GM23338 (cell line): ENCODE measurements at regions not wholly inside any gene's neighbourhood (a gene's known extent, or its start where the extent isn't known, plus 50 kb on each side); places are given as distances from the start of the nearest gene placed in this dataset.

Experiments used
- ATAC-seq: fragments of 200-7000 bp; cut with Tn5 transposase; 3 replicates; pipeline ENCODE4 v1.9.1; 2020
- DNase-seq: peaks from one replicate; pipeline ENCODE4 v3.0.0-alpha.2; 2015; ENCODE audit warnings: low spot score
- H2AFZ ChIP-seq: fragments of 200-600 bp; sonication (generic); 2 replicates; pipeline ENCODE4 v1.8.0; 2016; ENCODE audit warnings: antibody characterized with exemption, mild to moderate bottlenecking, moderate library complexity
- H3F3A ChIP-seq: fragments of 200-600 bp; sonication (generic); replicated peaks from 2 replicates; pipeline ENCODE4 v1.8.0; 2017; ENCODE audit warnings: antibody characterized with exemption, mixed run types, low read depth
- H3K27ac ChIP-seq: fragments of 200-600 bp; sonication (generic); 2 replicates; pipeline ENCODE4 v1.6.1; 2016; ENCODE audit warnings: low read depth
- H3K27me3 ChIP-seq: fragments of 200-600 bp; sonication (generic); 2 replicates; pipeline ENCODE4 v1.8.0; 2016; ENCODE audit warnings: mild to moderate bottlenecking, mixed run types, moderate library complexity; ENCODE audit not compliant: insufficient read depth
- H3K36me3 ChIP-seq: fragments of 200-600 bp; sonication (generic); 2 replicates; pipeline ENCODE4 v1.8.0; 2016; ENCODE audit warnings: mild to moderate bottlenecking; ENCODE audit not compliant: insufficient read depth
- H3K4me1 ChIP-seq: fragments of 200-600 bp; sonication (generic); 2 replicates; pipeline ENCODE4 v1.8.0; 2016; ENCODE audit warnings: mild to moderate bottlenecking, moderate library complexity; ENCODE audit not compliant: insufficient read depth
- H3K4me2 ChIP-seq: fragments of 200-600 bp; sonication (generic); 2 replicates; pipeline ENCODE4 v1.7.1; 2017; ENCODE audit warnings: mixed run types
- H3K4me3 ChIP-seq: fragments of 200-600 bp; sonication (generic); 2 replicates; pipeline ENCODE4 v1.6.1; 2016; ENCODE audit warnings: mixed run types
- H3K79me2 ChIP-seq: fragments of 200-600 bp; sonication (generic); replicated peaks from 2 replicates; pipeline ENCODE4 v1.8.0; 2017; ENCODE audit warnings: mild to moderate bottlenecking; ENCODE audit not compliant: insufficient read depth
- H3K9me2 ChIP-seq: fragments of 200-600 bp; sonication (generic); 2 replicates; pipeline ENCODE4 v1.8.0; 2017; ENCODE audit not compliant: insufficient read depth
- H4K20me1 ChIP-seq: fragments of 200-600 bp; sonication (generic); replicated peaks from 2 replicates; pipeline ENCODE4 v1.8.0; 2017; ENCODE audit warnings: mild to moderate bottlenecking; ENCODE audit not compliant: insufficient read depth
- H3K27ac Mint-ChIP-seq: 2 replicates; pipeline ENCODE4 v1.8.0; 2020; ENCODE audit warnings: inconsistent platforms, mild to moderate bottlenecking, moderate library complexity, mixed read lengths
- H3K27me3 Mint-ChIP-seq: 3 replicates; pipeline ENCODE4 v1.8.0; 2022; ENCODE audit warnings: low read depth, mild to moderate bottlenecking, moderate library complexity, mixed read lengths, inconsistent platforms; ENCODE audit not compliant: insufficient read depth, poor library complexity
- H3K36me3 Mint-ChIP-seq: 3 replicates; pipeline ENCODE4 v1.8.0; 2021; ENCODE audit warnings: low read depth, mild to moderate bottlenecking, inconsistent platforms, moderate library complexity, mixed read lengths
- H3K4me1 Mint-ChIP-seq: 3 replicates; pipeline ENCODE4 v1.8.0; 2020; ENCODE audit warnings: mild to moderate bottlenecking, inconsistent platforms, mixed read lengths
- H3K4me3 Mint-ChIP-seq: 3 replicates; pipeline ENCODE4 v1.8.0; 2021; ENCODE audit warnings: moderate library complexity, mild to moderate bottlenecking, inconsistent platforms, mixed read lengths
- H3K9me3 Mint-ChIP-seq: 3 replicates; pipeline ENCODE4 v1.8.0; 2020; ENCODE audit warnings: moderate library complexity, mild to moderate bottlenecking, inconsistent platforms, mixed read lengths
- CREB1 ChIP-seq: fragments of 250-450 bp; sonication (Bioruptor Pico); IDR thresholded peaks from 2 replicates; pipeline ENCODE4 v1.5.0; 2020; ENCODE audit warnings: low read depth, mild to moderate bottlenecking, moderate library complexity
- EZH2 ChIP-seq: fragments of 200-600 bp; sonication (generic); IDR thresholded peaks from one replicate; pipeline ENCODE4 v1.8.0; 2017; ENCODE audit warnings: antibody characterized with exemption, mild to moderate bottlenecking, low read depth; ENCODE audit not compliant: unreplicated experiment
- ZNF462 ChIP-seq: fragments of 250-450 bp; sonication (Bioruptor Pico); IDR thresholded peaks from 2 replicates; pipeline ENCODE4 v1.5.0; 2020; ENCODE audit warnings: mild to moderate bottlenecking, moderate library complexity

DNA sequence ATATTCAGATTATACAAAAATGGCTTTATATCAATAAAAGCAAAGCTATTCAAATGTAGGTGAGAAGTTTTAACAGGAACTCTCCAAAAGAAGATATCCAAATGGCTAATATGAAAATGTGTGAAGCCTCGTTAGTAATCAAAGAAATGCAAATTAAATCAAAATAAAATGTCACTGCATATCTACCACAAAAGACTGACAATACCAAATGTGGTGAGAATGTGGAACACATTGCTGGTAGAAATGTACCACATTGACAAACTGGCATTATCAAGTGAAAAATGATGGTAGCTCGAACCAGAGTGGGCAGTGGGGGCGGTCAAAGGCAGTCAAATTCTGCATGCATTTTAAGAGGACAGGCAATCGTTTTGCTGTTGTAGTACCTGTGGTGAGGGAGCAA, 1012.7 kb downstream of the TDRD15 start (continued):
- TF ChIP-seq ZNF462 (CRISPR knock-in tag) = no peak
- no peak for TF ChIP-seq CREB1 (CRISPR knock-in tag)

- Mint-ChIP-seq H3K27ac (peak overlapping the region; percentile 32; the same call in 1 of the 2 replicates), H3K4me3 (no peak overlapping the region), H3K4me1 (peaks cover 18% of the 10 kb centered on the region), H3K36me3 (peaks cover 15% of the 10 kb centered on the region; the same call in 2 of the 3 replicates), H3K27me3 (peaks cover 3% of the 10 kb centered on the region), H3K9me3 (peaks cover 9% of the 10 kb centered on the region; the same call in 2 of the 3 replicates)
- H3K9me2 ChIP-seq = no peaks in the 10 kb centered on the region
- DNase-seq (peak; percentile 15), ATAC-seq (peak; percentile 99)
- no peaks in the 10 kb centered on the region for H3F3A ChIP-seq
- H2AFZ ChIP-seq = no peak overlapping the region
- peaks cover 9% of the 10 kb centered on the region; the same call in 1 of the 2 replicates for H3K4me1 ChIP-seq
- H3K79me2 ChIP-seq = no peaks in the 10 kb centered on the region
- H3K4me2 ChIP-seq = peak overlapping the region; percentile 50; the same call in 1 of the 2 replicates
- H3K36me3 ChIP-seq = no peaks in the 10 kb centered on the region
- no peaks in the 10 kb centered on the region for H4K20me1 ChIP-seq
- no peak for TF ChIP-seq EZH2
- peak; percentile 94 for TF ChIP-seq ZNF462 (CRISPR knock-in tag)
- no peak overlapping the region for H3K27ac ChIP-seq
- no peak overlapping the region for H3K4me3 ChIP-seq
- H3K27me3 ChIP-seq = no peaks in the 10 kb centered on the region
Observed at GRCh38 chr2:22143840-22144239, 1020.1 kb downstream of the TDRD15 start.
